Hematopoietic multipotent progenitor cell treated with erythropoietin and hydrocortisone succinate and interleukin-3 and kit ligand, for 17 days (in vitro differentiated cells): ENCODE measurements at regions not wholly inside any gene's neighbourhood (a gene's known extent, or its start where the extent isn't known, plus 50 kb on each side); places are given as distances from the start of the nearest gene placed in this dataset.
"Not testable (repeated sequence)": the region's sequence is repeated elsewhere in the genome, so short reads cannot be mapped to it uniquely, and the experiment has no call there.

ENCODE experiments used
- DNase-seq: peaks from one replicate; pipeline ENCODE4 v3.0.0-alpha.2; 2015; ENCODE audit warnings: low spot score

DNA sequence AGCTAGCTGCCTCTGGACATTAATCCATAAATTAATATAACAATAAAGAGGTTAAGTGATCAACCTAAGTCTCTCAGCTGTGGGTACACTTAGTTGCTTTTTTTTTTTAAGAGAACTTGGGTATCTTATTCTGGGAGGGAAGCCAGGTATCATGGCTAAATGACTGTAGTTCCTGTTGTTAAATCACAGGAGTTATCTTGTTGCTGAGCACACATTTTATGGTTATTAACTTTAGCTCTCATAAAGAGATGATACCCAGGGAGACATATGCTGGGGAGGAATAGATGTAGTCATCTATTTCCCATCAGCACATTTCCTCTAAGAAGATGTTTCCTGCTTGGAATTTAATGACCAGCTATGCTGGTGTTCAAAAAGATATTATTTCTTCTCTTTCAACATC is 227.8 kb downstream of the PTGER3 start:
- DNase-seq: no peak

DNA sequence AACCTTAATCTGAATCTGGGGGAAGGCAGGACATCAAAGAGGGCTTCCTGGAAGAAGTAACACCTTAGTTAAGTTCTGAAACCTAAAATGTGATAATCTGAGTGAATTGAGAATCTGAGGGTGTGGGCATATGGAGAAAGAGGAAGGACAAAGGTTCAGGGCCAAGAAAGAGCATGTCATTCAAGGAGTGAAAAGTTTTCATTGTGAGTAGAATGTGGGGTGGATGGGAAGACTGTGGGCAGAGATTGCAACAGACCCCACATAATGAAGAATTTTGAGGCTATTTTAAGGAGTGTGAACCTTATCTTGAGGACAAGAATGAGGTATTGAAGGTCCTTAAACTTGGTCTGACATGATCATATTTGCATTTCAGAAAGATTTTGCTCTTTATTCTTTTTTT is 227.2 kb downstream of the PTGER3 start:
- DNase-seq: no peak

DNA sequence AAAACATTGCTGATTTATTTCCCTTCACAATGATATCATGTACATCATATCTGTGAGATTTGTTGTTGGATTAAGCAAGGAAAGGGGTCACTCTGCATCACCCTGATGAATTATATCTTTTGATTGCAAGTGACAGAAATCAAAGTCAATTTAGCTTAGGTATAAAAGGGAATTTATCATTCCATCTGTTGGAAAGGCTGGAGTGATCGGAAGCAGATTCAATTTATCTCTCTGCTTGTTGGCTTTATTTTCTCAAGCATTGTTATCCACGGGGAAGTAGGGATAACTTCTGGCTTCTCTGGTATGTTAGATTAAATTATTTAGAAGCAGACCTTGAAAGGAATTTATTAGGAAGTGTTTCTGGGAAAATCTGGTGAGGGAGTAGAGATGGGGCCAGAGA is 226.6 kb downstream of the PTGER3 start:
- DNase-seq: no peak

DNA sequence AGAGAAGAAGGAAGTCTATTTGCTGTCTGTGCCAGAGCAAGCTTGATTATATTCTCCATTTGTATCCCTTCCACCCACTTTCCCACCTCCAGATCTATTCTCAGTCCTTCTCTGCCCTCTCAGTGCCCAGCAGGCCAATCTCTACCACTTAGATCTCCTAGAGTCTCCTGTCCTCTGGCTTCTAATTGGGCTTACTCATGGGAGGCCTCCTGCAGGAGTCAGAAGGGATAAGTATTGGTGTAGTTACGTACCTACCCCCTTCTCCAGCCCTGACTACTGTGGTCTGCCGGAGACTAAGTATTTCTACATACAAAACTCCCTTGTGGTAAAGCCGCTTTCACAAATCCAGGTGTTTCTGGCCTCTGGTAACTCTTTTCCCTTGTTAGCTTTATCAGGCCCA is 221.2 kb downstream of the PTGER3 start:
- DNase-seq: no peak

DNA sequence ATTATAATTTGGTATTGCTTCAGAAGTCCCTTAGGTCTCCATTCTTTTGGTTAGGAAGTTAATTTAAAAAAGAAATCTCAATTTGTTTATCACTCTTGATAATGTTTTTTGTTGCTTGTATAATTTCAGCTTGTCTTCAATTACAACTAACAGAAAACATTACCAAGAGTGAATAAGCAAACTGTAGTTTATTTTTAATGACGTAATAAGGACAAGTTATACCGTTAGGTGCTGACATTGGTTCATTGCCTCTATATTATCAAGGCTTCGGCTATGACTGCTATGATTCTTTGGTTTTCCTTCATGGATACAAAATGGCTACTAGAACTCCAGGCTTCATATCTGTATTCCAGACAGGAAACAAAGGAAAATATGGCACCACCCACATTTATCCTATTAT is 220.6 kb downstream of the PTGER3 start:
- no peak for DNase-seq

DNA sequence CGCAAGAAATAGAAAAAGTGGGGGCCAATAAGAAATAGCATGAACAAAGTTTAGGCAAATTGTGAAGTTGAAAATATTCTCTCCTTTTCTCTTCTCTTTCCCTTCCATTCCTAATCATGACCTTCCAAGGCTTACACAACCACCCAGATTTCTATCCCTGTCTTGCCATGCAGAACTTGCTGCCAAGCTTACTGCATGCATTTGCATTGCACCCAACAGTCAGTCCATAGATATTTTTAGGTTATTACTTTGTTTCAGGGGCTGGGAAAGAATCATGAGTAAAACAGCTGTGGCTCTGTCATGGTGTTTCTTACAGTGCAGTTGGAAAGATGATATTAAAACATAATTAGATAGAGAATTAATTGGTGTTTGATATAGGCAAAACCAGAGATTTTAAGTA is 219.4 kb downstream of the PTGER3 start:
- DNase-seq: no peak

DNA sequence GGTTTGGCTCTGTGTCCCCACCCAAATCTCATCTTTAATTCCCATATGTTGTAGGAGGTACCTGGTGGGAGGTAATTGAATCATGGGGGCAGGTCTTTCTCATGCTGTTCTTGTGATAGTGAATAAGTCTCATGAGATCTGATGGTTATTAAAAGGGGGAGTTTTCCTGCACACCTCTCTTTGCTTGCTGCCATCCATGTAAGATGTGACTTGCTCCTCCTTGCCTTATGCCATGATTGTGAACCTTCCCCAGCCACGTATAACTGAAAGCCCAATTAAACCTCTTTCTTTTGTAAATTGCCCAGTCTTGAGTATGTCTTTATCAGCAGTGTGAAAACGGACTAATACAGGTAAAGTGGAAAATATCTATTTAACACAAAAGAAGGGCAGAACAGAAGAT is 213.3 kb downstream of the PTGER3 start:
- DNase-seq: not testable (repeated sequence)

DNA sequence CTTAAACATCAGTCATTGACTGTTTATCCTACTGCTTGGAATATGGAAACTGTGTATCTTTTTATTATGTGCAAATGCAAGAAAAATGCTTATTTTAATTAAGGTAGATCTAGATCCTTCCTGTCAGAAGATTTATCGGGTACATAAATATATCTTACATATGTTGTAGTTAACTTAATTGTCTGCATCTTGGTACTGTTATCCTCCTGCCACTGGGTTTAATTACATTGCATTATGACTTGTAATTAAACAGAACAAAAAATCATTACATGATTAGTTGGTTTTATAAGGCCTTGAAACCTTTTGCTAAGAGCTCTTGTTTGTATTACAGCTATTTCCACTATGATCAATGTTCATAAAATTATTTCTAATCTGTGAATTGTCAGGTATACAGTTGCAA is 211.2 kb downstream of the PTGER3 start:
- no peak for DNase-seq

DNA sequence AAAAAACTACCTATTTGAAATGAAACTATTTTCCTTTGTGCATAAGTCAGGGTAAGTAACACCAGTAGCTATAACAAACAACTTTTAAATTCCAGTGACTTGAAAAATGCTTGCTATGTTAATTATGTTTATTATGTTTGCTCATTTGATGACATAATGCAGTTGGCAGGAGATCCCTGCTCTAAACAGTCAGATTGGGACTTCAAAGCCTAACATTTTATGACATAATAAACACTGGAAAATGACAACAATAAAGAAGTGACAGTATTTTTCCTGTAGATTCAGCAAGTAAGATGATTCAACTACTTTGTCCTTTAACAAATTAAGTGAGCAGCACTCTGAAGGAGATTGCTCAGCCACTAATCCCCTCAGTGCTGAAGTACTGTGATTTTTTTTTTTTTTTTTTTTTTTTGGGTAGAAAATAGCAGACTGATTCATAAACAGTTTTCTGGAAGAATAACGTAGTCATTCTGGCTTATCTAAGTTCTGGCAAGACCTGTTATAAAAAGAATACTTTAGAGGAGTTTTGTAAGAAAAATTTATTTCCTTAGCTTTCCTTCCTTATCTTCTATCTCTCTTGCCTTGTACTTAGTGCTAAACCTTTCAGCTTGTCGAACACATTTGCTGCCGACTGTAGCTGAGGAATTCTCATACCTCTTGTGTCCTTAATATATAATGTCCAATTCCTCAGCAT is 207.2 kb downstream of the PTGER3 start:
- DNase-seq: no peak

DNA sequence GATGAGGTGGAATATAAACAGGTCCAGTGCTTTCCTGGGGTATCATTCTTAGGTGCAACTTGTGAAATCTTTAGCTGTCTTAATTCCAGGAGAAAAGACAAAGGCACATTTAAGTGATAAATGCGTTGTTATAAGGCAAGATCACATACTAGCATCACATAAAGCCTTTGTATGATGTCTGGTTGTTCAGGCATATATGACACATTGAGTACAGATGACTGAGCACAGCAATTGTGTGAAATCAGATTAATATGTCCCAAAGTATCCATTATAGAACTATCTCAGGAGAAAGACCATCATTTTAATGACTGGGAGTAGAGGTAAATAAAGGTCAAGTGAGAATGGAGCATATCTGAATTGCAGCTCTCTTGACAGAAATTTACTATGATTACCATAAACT is 205.1 kb downstream of the PTGER3 start:
- no peak for DNase-seq

DNA sequence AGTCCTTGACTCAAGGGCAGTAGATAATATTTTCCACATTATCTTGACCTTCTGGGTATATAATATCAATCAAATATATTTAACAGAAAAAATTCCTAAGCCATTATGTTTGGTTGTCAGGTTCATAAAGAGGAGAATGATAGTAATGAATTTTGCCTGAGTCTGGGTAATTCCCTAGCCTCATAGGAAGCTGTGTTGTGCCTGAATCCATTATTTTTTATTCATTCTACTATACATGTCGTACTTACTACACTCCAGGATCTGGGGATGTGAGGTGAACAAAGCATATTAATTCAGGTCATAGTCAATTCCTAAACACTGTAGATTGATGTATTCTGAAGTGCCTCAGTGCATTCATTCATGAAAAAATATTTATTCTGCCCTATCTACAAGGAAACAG is 204.2 kb downstream of the PTGER3 start:
- no peak for DNase-seq

DNA sequence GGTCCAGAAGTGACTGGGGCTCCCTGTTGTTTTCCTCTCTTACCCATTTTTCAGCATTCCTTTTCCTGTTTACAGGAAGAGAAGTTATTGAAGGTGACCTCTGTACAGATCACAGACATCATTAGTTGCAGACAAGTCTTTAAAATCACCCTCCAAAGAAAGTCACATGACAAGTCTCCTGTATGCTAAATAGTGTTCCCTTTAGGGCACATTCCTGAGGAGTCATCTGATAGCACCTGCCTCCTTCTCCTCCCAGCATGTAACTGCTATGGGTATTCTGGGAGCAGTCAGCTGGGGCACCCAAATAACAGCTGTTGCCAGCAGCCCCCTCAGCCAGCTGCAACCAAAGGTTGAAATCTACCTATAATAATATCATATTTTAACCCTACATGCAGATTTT is 200.6 kb downstream of the PTGER3 start:
- DNase-seq: no peak

DNA sequence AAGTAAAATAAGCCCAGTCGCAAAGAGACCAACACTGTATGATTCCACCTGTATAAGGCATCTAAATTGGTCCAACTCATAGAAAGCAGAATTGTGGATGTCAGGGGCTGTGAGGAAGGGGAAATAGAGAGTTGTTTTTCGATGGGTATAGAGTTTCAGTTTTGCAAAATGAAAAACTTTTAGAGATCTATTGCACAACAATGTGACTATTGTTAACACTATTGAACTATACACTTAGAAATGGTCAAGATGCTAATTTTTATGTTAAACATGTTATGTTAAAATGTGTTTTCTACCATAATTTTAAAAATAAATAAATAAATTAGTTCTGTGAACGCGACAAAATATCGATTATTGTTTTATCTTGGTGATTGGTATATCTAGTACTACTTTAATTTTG is 192.4 kb downstream of the PTGER3 start:
- DNase-seq: no peak

DNA sequence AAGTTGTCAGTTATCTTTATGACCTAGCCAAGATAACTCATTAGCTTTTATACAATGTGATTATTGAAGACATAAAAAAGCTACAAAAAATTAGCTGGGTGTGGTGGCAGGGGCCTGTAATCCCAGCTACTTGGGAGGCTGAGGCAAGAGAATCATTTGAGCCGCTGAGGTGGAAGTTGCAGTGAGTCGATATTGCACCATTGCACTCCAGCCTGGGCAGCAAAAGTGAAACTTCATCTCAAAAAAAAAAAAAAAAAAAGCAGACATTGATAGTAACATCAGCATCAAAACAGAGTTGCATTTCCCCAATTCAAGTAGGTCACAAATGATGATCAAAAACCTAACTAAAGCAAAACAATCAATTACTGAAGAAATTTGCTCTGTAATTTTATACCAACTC is 191.4 kb downstream of the PTGER3 start:
- DNase-seq: no peak

DNA sequence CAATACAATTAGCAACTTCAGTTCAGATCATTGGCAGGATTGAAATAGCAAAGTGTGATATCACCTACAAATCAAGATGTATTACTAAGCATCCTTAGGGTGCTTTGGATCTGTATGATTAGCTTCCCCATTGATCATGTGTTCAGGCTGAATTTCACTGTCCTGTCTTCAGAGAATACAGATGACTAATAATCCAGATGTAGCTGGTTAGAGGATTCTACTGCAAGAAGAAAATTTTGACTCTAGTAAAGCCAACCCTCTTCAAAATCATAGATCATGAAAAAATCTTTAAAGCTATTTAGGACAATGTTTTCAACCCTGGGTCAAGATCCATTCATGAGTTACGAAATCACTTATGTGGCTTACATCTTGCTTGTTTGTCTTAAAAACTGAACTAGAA is 184.4 kb downstream of the PTGER3 start:
- no peak for DNase-seq

DNA sequence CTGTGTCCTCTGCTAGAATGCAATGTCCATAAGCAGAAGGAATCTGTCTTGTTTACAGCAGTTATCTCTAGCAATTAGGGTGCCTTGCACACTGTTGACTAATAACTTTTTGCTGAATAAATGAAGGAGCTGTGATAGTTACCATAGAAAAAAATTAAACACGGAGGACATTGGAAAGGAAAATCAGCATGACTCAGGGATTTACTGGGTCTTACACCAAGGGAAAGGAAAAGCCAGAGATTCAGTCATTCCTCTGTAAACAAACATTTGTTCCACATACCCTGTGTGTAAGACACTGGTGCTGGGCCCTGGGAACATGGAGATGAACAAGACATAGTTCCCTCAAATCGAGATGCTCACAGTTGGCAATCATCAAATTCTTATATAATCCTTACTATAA is 183.3 kb downstream of the PTGER3 start:
- DNase-seq: no peak

DNA sequence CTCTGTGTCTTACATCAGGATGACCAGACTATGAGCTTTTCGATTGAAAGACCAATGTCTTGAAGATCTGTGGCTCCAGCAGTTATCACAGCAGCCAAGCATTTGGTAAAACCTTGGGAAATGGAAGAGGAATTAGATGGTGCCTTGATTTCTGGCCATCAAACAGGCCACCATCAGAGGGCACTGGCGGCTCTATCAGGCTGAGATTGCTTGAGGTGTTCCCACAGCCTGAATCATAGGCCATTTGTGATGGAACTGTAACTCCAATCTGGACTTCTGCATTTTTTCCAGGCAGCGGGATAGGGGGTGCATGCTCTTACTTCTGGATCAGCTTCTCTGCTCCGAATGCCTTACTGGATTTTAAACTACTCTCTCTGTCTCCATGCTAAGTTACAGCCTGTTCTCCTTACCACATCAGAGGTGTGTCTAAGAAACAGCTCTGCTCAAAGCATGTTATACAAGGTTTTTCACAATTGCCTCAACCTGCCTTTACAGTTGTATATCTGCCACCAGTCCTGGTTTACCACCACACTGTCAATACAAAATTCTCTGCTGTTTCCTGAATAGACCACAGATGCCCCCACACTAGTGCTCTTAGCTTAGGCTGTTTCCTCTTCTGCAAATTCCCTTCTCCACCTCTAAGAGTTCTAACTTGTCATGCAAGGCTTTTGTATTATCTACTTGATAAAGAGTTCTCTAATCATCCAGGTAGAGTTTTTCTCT is 180.9 kb downstream of the PTGER3 start:
- DNase-seq: no peak

DNA sequence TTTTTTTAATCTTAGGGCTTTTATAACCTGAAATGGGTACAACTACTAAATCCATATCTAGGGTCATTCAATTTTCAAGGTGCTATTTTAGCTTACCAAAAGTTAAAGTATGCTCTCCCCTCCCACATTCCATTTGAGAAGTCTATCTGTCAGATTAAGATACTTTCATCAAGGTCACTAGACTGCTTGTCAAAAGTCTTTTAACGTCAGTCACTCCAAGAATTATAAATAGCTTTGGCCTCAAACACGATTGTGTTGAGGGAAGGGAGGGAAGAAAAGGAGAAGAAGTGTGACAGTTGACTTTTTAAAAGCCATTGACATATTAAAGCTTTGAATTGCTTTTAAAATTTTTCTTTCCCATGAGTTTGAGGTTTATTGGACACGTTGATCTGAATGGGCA is 175.8 kb downstream of the PTGER3 start:
- no peak for DNase-seq

DNA sequence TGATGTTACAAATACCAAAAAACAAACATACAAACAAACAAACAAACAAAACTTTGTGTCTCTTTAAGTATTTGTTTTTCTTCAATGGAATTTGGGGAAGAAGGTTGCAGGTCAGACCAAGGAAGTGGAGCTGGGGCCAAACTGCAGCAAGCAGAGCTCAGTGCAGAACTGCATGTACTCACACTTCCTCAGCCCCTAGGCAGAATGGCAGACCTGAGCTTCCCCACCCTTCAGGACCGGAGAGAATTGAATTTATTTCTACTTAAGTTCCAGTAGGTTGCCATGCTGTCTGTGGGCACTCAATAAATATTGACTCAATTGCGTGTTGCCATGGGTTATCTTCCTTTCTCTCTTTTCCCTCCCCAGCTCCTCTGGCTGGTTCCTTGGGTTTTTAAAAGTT is 173.6 kb downstream of the PTGER3 start:
- no peak for DNase-seq

DNA sequence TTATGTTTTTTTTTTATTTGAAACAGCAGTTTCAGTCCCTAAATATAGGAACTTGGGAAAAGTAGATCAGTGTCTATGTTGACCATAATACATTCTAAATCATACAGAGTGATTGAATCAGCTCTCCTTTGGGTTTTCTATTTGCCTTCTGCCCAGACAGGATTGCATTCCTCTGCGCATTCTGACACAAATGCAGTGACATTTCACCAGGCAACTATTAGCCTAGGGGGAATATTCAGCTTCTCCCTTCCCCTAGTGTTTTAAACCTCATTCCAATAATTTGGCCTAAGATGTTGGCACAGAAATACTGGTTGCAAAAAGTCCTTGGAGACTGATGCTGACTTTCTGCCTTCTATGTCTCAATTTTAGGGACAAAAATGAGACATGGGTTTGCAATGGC is 172.8 kb downstream of the PTGER3 start:
- no peak for DNase-seq

DNA sequence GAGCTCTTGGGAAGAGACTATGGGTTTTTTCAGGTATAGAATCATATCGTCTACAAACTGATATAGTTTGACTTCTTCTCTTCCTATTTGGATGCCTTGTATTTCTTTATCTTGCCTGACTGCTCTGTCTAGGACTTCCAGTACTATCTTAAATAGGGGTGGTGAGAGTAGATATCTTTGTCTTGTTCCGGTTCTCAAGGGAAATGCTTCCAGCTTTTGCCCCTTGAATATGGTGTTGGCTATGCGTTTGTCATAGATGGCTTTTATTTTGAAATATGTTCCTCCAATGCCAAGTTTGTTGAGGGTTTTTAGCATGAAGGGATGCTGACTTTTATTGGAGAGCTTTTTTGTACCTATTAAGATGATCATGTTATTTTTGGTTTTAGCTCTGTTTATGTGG is 170.3 kb downstream of the PTGER3 start:
- no peak for DNase-seq

DNA sequence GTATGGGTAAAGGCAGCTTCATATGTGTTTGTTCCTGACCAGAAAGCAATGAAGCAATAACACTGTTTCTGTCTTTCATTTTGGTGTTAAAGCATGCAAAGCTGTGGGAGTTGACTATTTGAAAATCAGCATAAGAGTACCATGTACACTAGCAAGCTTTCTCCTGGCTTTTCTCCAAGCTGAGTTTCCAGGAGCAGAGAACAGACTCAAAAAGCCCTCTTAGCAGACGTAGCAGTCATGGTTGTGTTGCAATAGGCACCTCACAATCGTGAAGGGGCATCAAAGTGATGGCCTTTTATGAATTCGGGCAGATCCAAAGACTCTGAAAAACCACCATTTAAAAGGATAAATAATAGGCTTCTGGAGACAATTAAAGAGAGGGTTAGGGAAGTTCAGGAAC is 159.7 kb downstream of the PTGER3 start:
- no peak for DNase-seq

DNA sequence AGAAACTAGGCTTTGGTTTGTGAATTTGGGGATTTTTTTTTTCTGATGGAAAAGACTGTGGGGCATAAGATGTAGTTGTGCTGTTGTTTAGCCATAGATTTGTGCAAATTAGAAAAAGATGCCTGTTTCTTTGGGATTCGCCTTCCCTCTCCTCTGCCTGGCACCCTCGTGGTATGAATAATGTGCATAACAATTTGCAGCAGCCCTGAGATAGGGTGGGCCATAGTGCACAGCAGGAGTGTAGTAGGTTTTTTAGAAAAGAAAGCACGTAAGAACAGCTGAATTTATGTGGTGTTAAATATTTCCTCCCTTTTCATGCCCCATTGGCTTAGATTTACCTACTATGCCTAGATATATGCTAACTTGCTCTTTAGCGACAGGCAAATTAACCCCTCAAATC is 158.9 kb downstream of the PTGER3 start:
- no peak for DNase-seq

DNA sequence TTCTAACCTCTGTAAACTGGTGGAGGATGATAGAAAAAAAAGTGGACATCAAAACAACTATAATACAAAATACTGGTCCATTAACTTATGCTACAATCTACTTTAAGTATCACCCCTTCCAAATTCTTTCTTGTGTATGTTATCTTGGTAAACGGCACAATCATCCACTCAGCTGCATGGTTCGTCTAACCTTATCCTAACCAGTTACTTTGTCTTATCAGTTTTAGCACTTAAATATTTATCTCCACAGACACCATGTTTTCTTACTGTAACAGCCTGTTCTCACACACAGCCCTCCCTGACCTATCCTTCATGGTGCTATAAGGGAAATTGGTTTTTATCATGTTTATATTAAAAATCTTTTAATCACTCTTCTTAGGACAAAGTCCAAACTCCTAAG is 157.2 kb downstream of the PTGER3 start:
- no peak for DNase-seq
